ENCODE measurements at regions not wholly inside any gene's neighbourhood (a gene's known extent, or its start where the extent isn't known, plus 50 kb on each side); places are given as distances from the start of the nearest gene placed in this dataset.
"Not testable (repeated sequence)": the region's sequence is repeated elsewhere in the genome, so short reads cannot be mapped to it uniquely, and the experiment has no call there.

DNA sequence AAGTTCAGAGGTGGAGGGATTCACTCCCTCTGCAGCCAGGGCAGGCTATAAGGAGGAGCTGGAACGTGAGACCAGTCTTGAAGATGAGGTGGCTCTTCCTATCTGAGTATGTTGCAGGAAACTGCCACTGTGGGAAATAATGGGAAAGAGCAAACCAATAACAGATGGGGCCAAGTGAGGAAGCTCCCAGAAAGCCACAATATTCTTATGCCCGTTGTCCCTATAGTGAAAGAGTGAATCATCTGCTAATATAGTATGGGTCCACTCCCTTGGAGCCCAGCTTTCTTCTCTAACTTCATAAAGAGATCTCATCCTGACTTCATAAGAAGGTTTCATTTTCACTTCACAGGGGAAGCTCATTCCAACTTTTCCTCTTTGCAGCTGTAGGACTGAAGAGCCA lies 206.4 kb downstream of the BLID start:
- DNase-seq (ENCODE audit: low spot score in 2 of 2), result no peak
- no peak for FAIRE-seq

DNA sequence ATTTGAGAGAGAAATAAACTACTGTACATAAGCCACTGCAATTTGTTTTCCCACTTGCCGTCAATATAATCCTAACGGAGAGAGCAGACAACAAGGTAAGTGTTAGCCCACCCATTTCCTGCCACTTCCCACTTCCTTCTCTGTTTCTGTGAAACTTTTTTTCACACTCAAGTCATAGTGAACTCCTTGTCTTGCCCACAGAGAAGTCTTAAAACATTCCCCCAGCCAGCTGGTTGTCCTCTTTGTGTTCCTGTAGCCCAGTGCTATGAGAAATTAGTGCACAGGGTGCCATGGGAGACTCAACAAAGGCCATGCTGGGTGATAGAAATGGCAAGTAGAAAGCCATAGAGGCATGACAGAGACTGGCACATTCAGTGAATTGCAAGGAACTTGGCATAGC lies 208.6 kb downstream of the BLID start:
- FAIRE-seq (no peak), DNase-seq (ENCODE audit: low spot score in 2 of 2) (no peak)

DNA sequence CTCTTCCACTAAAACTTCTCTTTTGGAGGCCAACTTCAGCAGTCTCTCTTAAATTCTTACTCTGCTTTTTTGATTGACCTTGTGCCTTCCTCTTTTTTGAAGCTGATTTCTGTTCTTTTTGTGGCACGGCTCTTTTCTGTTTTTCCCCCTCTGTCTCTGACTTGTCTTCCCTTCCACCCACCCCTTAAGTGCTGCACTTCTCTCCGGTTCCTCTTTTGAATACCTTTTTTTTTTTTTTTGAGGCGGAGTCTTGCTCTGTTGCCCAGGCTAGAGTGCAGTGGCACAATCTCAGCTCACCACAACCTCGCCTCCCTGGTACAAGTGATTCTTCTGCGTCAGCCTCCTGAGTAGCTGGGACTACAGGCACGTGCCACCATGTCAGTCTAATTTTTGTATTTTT lies 211.9 kb downstream of the BLID start:
- FAIRE-seq (no peak), DNase-seq (ENCODE audit: low spot score in 2 of 2) (no peak)

GRCh38 chr11:121901886-121902285 lies 214.1 kb downstream of the BLID start:
- FAIRE-seq (no peak), DNase-seq (ENCODE audit: low spot score in 2 of 2) (no peak)

GRCh38 chr11:121901417-121901816 lies 214.6 kb downstream of the BLID start:
- not testable (repeated sequence) for FAIRE-seq; DNase-seq (ENCODE audit: low spot score in 2 of 2)

- FAIRE-seq, result no peak
Observed at GRCh38 chr11:121899520-121899919, 216.5 kb downstream of the BLID start.

GRCh38 chr11:121898903-121899302 lies 217.1 kb downstream of the BLID start:
- no peak for FAIRE-seq
- DNase-seq (ENCODE audit: low spot score in 2 of 2), result no peak

More at GRCh38 chr11:121899520-121899919, 216.5 kb downstream of the BLID start:
- DNase-seq (ENCODE audit: low spot score in 2 of 2), result no peak

DNA sequence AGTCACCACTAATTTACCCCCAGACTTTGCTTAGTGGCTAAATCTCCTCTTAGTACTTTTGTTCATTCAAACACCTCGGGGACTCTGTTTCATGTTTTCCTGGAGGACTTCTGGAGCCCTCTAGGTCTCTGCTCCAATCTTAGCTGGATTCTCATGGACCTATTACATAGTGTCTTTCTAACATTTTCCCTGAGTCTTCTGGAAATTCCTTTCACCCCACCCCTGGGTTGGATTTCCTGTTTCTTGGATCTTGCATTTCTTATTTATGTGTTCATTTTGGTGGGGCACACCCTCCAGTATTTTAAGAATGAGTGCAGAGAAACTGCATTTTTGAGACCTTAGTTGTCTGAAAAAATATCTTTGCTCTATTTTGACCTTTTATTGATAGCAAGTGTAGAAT lies 220.1 kb downstream of the BLID start:
- FAIRE-seq (no peak), DNase-seq (ENCODE audit: low spot score in 2 of 2) (no peak)

DNA sequence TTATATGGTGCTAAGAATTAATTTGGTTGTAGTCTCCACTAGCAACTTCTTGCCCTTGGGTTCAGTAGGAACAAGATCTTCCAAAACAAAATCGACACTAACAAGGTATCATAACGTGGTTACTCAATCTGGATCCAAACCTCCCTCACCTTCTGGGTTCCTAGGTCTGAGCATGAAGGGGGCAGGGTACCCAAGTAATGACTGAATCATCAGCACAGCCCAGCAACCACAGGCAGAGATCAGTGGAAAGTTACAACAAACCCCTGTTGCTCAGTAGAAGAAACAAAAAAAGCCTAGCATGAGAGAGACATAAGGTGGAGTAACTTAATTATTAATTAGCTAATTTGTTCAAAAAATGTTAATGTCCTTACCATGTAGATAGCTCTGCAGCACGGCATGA lies 221.4 kb downstream of the BLID start:
- FAIRE-seq, result no peak
- no peak for DNase-seq (ENCODE audit: low spot score in 2 of 2)

GRCh38 chr11:121892863-121893262 lies 223.2 kb downstream of the BLID start:
- FAIRE-seq, result no peak

DNA sequence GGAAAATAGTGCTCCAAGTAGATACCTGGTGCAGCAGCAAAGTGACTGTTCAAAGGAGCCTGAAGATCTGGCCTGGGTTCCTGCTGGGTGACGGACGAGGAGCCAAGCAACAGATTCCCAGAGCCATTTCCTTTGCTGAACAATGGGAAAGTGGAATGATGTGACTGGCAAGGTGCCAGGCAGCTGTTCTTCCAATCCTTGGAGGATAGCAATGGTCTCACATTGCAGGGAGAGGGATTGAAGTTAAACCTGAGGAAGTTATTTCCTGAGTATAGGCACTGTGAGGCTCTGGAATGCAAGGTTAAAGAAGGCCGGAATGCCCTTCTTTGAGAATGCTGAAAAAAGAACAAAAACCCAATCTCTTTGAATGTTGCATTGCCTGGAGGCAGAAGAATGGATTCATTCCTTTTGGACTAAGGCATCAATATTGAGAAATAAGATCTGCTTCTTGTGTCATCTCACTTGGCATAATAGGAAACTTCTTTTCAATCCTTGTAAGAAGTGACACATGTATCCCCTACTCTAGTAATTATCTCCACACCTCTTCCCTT lies 223.8 kb downstream of the BLID start:
- DNase-seq (ENCODE audit: low spot score in 2 of 2), result no peak

More at GRCh38 chr11:121892863-121893262, 223.2 kb downstream of the BLID start:
- DNase-seq (ENCODE audit: low spot score in 2 of 2), result no peak

DNA sequence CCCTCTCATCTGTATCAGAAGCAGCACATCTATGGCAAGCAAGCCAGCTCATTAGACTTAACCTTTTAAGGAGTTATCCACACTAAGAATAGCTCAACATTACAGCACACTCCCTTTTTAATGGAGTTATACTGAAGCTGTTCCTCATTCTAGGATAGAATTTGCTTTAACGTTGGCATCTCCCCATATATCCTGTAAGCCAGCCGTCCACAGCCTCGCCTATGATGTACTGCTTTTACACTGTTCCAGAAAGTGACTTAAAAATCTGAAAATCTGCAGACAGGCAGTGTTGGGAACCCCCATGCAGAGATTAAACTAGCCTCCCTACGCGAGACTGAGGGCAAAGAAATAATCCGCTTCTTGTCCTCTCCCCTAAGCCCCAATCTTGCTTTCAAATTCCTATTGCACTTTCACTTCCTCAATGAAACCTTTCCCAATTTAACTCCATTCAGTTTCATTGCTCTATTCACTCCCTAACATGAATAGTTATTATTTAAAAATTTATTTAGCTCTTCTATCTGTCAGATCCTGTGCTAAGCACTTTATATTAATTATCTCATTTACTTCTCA lies 225.0 kb downstream of the BLID start:
- DNase-seq (ENCODE audit: low spot score in 2 of 2), result no peak
- no peak for FAIRE-seq

More for the DNA sequence above, 223.8 kb downstream of the BLID start:
- FAIRE-seq, result no peak

GRCh38 chr11:121890377-121890776 lies 225.6 kb downstream of the BLID start:
- DNase-seq (ENCODE audit: low spot score in 2 of 2), result no peak

DNA sequence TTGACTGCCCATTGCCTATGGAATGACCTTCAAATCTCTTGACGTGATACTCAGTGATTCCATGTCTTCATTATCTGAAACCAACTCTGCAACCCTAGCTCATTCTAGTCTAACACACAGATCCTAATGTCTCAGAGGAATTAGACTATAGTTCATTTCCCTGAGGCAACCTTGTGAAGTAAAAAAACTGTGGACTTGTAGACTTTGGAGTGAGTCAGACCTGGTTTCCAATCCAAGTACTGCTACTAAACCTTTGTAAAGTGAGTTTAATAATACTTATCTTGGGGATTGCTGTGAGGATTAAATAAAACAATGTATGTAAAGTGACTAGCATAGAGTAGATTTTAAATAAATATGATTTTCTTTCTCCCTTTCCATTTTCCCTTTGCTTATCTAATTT lies 226.1 kb downstream of the BLID start:
- DNase-seq (ENCODE audit: low spot score in 2 of 2), result no peak
- no peak for FAIRE-seq

More at GRCh38 chr11:121890377-121890776, 225.6 kb downstream of the BLID start:
- FAIRE-seq, result no peak

DNA sequence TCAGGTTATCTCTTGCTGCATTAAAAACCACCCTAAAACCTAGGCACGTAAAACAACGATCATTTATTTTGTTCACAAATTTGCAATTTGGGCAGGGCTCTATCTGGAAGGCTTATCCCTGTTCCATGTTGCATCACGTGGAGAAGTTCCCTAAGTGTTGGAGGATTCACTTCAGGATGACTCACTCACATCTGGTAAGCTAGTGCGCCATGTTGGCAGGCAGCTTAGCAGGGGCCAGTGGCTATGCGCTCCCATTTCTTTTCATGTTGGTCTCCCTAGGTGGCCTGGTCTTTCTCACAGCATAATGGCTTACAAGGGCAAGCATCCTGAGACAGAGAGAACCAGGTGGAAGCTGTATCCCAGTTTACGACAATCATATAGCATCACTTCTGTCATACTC lies 226.8 kb downstream of the BLID start:
- DNase-seq (ENCODE audit: low spot score in 2 of 2), result no peak
- no peak for FAIRE-seq

- FAIRE-seq, result no peak
Observed at GRCh38 chr11:121887976-121888557, 227.9 kb downstream of the BLID start.

GRCh38 chr11:121887569-121887968 lies 228.4 kb downstream of the BLID start:
- DNase-seq (ENCODE audit: low spot score in 2 of 2), result no peak
- no peak for FAIRE-seq

More at GRCh38 chr11:121887976-121888557, 227.9 kb downstream of the BLID start:
- no peak for DNase-seq (ENCODE audit: low spot score in 2 of 2)

DNA sequence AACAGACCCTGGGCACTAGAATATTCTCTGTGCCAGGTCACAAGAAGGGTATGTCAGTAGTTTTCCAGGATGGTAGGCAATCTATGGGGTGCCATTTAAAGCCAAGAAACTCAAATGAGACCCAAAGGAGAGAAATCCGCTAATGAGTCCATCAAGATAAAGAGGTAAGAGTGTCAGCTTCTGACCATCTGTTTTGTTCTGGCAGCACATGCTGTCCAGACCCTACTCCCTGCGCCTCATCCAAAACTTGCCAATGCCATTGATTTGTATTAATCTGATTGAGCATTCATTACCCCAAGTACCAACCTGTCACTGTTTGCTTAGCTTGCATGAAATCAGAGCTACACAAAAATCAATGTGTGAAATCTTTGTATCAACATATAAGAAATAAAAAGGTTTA lies 229.0 kb downstream of the BLID start:
- no peak for DNase-seq (ENCODE audit: low spot score in 2 of 2)
- FAIRE-seq, result no peak

DNA sequence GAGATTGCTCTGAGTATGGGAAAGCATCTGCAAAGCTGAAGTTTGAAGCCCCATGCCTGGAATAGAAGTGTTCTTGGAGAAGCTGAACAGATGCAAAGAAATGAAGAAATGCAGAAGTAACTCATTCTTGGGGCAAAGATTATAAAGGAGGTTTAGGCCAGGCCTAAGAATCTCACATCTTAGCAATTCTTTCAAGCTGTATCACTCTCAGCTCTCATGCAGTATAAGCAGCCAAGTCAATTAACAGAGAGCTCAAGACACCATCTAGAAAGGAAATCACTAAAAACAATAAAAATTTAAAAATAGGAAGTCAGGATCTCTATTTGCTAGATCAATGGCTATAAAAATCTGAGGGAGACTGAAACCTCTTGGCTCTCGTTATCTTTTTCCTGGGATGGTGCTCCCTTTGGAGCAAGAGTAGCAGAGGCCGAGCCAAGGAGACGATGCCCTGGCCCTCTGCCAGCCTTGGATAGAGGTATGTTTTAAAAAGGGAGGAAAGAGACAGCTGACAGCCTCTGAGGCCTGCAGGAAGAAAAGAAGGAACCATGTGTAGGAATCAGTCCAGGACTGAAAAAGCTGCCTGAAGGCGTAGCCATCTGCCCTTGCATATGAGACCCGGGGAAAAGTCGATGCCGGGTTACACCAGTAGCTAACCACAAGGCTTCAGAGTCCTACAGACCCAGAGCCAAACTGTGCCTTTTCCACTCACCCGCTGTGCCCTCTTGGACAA lies 229.8 kb downstream of the BLID start:
- DNase-seq (ENCODE audit: low spot score in 2 of 2) (no peak), FAIRE-seq (no peak)

DNA sequence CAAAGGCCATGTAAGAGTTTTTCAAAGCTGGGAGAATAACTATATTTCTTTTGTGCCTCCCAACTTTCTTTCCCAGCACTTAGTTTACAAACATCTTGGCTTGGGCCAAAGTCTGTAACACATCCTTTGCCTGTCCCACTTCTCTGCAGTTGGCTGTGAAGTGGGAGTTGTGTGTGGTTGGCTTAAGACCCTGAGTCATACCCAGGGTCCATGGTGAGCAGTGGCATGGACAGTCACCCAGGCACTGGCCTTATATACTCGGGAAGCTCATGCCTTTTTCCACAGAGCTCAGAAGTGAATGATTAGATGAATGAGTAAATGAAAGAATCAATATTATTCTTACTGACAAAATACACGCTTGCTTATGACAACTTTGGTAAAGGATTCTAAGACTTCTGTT lies 231.4 kb downstream of the BLID start:
- FAIRE-seq, result no peak

GRCh38 chr11:121881806-121882205 lies 234.2 kb downstream of the BLID start:
- FAIRE-seq, result no peak

More for the DNA sequence above, 231.4 kb downstream of the BLID start:
- no peak for DNase-seq (ENCODE audit: low spot score in 2 of 2)

More at GRCh38 chr11:121881806-121882205, 234.2 kb downstream of the BLID start:
- DNase-seq (ENCODE audit: low spot score in 2 of 2), result no peak

Data from frontal cortex (tissue), 3 donors.